ENCODE measurements at regions not wholly inside any gene's neighbourhood (a gene's known extent, or its start where the extent isn't known, plus 50 kb on each side); places are given as distances from the start of the nearest gene placed in this dataset.
"Not testable (repeated sequence)": the region's sequence is repeated elsewhere in the genome, so short reads cannot be mapped to it uniquely, and the experiment has no call there.

- Histone ChIP-seq H2AFZ (ENCODE audit: low read length) (no peak overlapping the region), H3K9ac (ENCODE audit: low read length) (no peak overlapping the region), H3K27me3 (ENCODE audit: low read length) (no peaks in the 10 kb centered on the region), H4K20me1 (ENCODE audit: insufficient read depth, low read depth, low read length) (no peaks in the 10 kb centered on the region), H3K9me3 (ENCODE audit: low read length) (peaks cover 20% of the 10 kb centered on the region), H3K36me3 (ENCODE audit: insufficient read depth, low read length) (no peaks in the 10 kb centered on the region), H3K9me2 (replicated peaks; ENCODE audit: insufficient read depth, low read length) (no peaks in the 10 kb centered on the region), H3K79me2 (ENCODE audit: low read length) (no peaks in the 10 kb centered on the region), H3K27ac (ENCODE audit: low read length) (no peak overlapping the region), H3K4me1 (ENCODE audit: low read length) (no peaks in the 10 kb centered on the region), H3K4me2 (ENCODE audit: low read depth, low read length, poor library complexity, severe bottlenecking) (no peak overlapping the region), H3K4me3 (ENCODE audit: low read length) (no peak overlapping the region)
- no peak for DNase-seq
These were observed 143.5 kb downstream of the SPATA31D1 start for GRCh38 chr9:82132024-82132423.

- Histone ChIP-seq H3K4me3 (ENCODE audit: low read length) (no peak overlapping the region), H3K79me2 (ENCODE audit: low read length) (no peaks in the 10 kb centered on the region), H3K9me2 (replicated peaks; ENCODE audit: insufficient read depth, low read length) (no peaks in the 10 kb centered on the region), H3K27me3 (ENCODE audit: low read length) (no peaks in the 10 kb centered on the region), H3K9ac (ENCODE audit: low read length) (no peak overlapping the region), H2AFZ (ENCODE audit: low read length) (no peak overlapping the region), H3K4me2 (ENCODE audit: low read depth, low read length, poor library complexity, severe bottlenecking) (no peak overlapping the region), H4K20me1 (ENCODE audit: insufficient read depth, low read depth, low read length) (no peaks in the 10 kb centered on the region), H3K4me1 (ENCODE audit: low read length) (no peaks in the 10 kb centered on the region), H3K27ac (ENCODE audit: low read length) (no peak overlapping the region), H3K36me3 (ENCODE audit: insufficient read depth, low read length) (no peaks in the 10 kb centered on the region), H3K9me3 (ENCODE audit: low read length) (peaks cover 17% of the 10 kb centered on the region)
- DNase-seq: no peak
These were observed 145.4 kb downstream of the SPATA31D1 start for GRCh38 chr9:82134010-82134409.

- DNase-seq: no peak
- no peak overlapping the region for H3K4me2 ChIP-seq (ENCODE audit: low read depth, low read length, poor library complexity, severe bottlenecking)
- H3K27me3 ChIP-seq (ENCODE audit: low read length): no peaks in the 10 kb centered on the region
- no peak overlapping the region for H3K27ac ChIP-seq (ENCODE audit: low read length)
- H3K36me3 ChIP-seq (ENCODE audit: insufficient read depth, low read length): no peaks in the 10 kb centered on the region
- H3K9me2 ChIP-seq (replicated peaks; ENCODE audit: insufficient read depth, low read length): no peaks in the 10 kb centered on the region
- no peak overlapping the region for H3K4me3 ChIP-seq (ENCODE audit: low read length)
- H3K9ac ChIP-seq (ENCODE audit: low read length): no peak overlapping the region
- H3K9me3 ChIP-seq (ENCODE audit: low read length): peaks cover 19% of the 10 kb centered on the region
- no peaks in the 10 kb centered on the region for H3K79me2 ChIP-seq (ENCODE audit: low read length)
- H3K4me1 ChIP-seq (ENCODE audit: low read length): no peaks in the 10 kb centered on the region
- H4K20me1 ChIP-seq (ENCODE audit: insufficient read depth, low read depth, low read length): no peaks in the 10 kb centered on the region
- H2AFZ ChIP-seq (ENCODE audit: low read length): no peak overlapping the region
These were observed 146.5 kb downstream of the SPATA31D1 start for GRCh38 chr9:82135106-82135505.

- H3K9ac ChIP-seq (ENCODE audit: low read length); H3K4me3 ChIP-seq (ENCODE audit: low read length); H4K20me1 ChIP-seq (ENCODE audit: insufficient read depth, low read depth, low read length): not testable (repeated sequence)
These were observed 149.5 kb downstream of the SPATA31D1 start for GRCh38 chr9:82138081-82138480.

GRCh38 chr9:82140471-82140870 is 151.9 kb downstream of the SPATA31D1 start:
- H3K27me3 ChIP-seq (ENCODE audit: low read length): no peaks in the 10 kb centered on the region
- no peaks in the 10 kb centered on the region for H3K9me2 ChIP-seq (replicated peaks; ENCODE audit: insufficient read depth, low read length)
- no peak overlapping the region for H2AFZ ChIP-seq (ENCODE audit: low read length)
- no peaks in the 10 kb centered on the region for H3K36me3 ChIP-seq (ENCODE audit: insufficient read depth, low read length)
- no peaks in the 10 kb centered on the region for H3K79me2 ChIP-seq (ENCODE audit: low read length)
- DNase-seq: no peak
- no peak overlapping the region for H3K4me3 ChIP-seq (ENCODE audit: low read length)
- H3K4me1 ChIP-seq (ENCODE audit: low read length): no peaks in the 10 kb centered on the region
- H3K4me2 ChIP-seq (ENCODE audit: low read depth, low read length, poor library complexity, severe bottlenecking): no peak overlapping the region
- peaks cover 27% of the 10 kb centered on the region for H3K9me3 ChIP-seq (ENCODE audit: low read length)
- H4K20me1 ChIP-seq (ENCODE audit: insufficient read depth, low read depth, low read length): no peaks in the 10 kb centered on the region
- no peak overlapping the region for H3K9ac ChIP-seq (ENCODE audit: low read length)
- no peak overlapping the region for H3K27ac ChIP-seq (ENCODE audit: low read length)

More at GRCh38 chr9:82138081-82138480, 149.5 kb downstream of the SPATA31D1 start:
- H3K4me2 ChIP-seq (ENCODE audit: low read depth, low read length, poor library complexity, severe bottlenecking); H3K36me3 ChIP-seq (ENCODE audit: insufficient read depth, low read length); H3K27me3 ChIP-seq (ENCODE audit: low read length); H3K27ac ChIP-seq (ENCODE audit: low read length); H3K9me2 ChIP-seq (replicated peaks; ENCODE audit: insufficient read depth, low read length); DNase-seq; H3K4me1 ChIP-seq (ENCODE audit: low read length); H2AFZ ChIP-seq (ENCODE audit: low read length); H3K79me2 ChIP-seq (ENCODE audit: low read length): not testable (repeated sequence)
- H3K9me3 ChIP-seq (ENCODE audit: low read length): peaks cover 22% of the 10 kb centered on the region

GRCh38 chr9:82144803-82145202 is 156.2 kb downstream of the SPATA31D1 start:
- H3K9me3 ChIP-seq (ENCODE audit: low read length): peaks cover 36% of the 10 kb centered on the region
- no peak overlapping the region for H3K9ac ChIP-seq (ENCODE audit: low read length)
- DNase-seq: no peak
- H3K4me2 ChIP-seq (ENCODE audit: low read depth, low read length, poor library complexity, severe bottlenecking): no peak overlapping the region
- H3K27ac ChIP-seq (ENCODE audit: low read length): no peak overlapping the region
- no peaks in the 10 kb centered on the region for H3K9me2 ChIP-seq (replicated peaks; ENCODE audit: insufficient read depth, low read length)
- H3K4me1 ChIP-seq (ENCODE audit: low read length): no peaks in the 10 kb centered on the region
- no peak overlapping the region for H3K4me3 ChIP-seq (ENCODE audit: low read length)
- H3K79me2 ChIP-seq (ENCODE audit: low read length): no peaks in the 10 kb centered on the region
- H3K36me3 ChIP-seq (ENCODE audit: insufficient read depth, low read length): no peaks in the 10 kb centered on the region
- H4K20me1 ChIP-seq (ENCODE audit: insufficient read depth, low read depth, low read length): no peaks in the 10 kb centered on the region
- no peak overlapping the region for H2AFZ ChIP-seq (ENCODE audit: low read length)
- H3K27me3 ChIP-seq (ENCODE audit: low read length): no peaks in the 10 kb centered on the region

- Histone ChIP-seq H3K79me2 (ENCODE audit: low read length) (no peaks in the 10 kb centered on the region), H3K4me1 (ENCODE audit: low read length) (no peaks in the 10 kb centered on the region), H3K9me2 (replicated peaks; ENCODE audit: insufficient read depth, low read length) (no peaks in the 10 kb centered on the region), H3K27me3 (ENCODE audit: low read length) (no peaks in the 10 kb centered on the region), H3K27ac (ENCODE audit: low read length) (no peak overlapping the region), H3K4me3 (ENCODE audit: low read length) (no peak overlapping the region), H4K20me1 (ENCODE audit: insufficient read depth, low read depth, low read length) (no peaks in the 10 kb centered on the region), H3K36me3 (ENCODE audit: insufficient read depth, low read length) (no peaks in the 10 kb centered on the region), H3K9ac (ENCODE audit: low read length) (no peak overlapping the region), H2AFZ (ENCODE audit: low read length) (no peak overlapping the region), H3K9me3 (ENCODE audit: low read length) (peaks cover 42% of the 10 kb centered on the region), H3K4me2 (ENCODE audit: low read depth, low read length, poor library complexity, severe bottlenecking) (no peak overlapping the region)
- no peak for DNase-seq
These were observed 158.1 kb downstream of the SPATA31D1 start for GRCh38 chr9:82146677-82147076.

- Histone ChIP-seq H3K9me3 (ENCODE audit: low read length) (peaks cover 38% of the 10 kb centered on the region), H3K9me2 (replicated peaks; ENCODE audit: insufficient read depth, low read length) (no peaks in the 10 kb centered on the region), H2AFZ (ENCODE audit: low read length) (no peak overlapping the region), H3K4me1 (ENCODE audit: low read length) (no peaks in the 10 kb centered on the region), H3K4me2 (ENCODE audit: low read depth, low read length, poor library complexity, severe bottlenecking) (no peak overlapping the region), H3K79me2 (ENCODE audit: low read length) (no peaks in the 10 kb centered on the region), H3K36me3 (ENCODE audit: insufficient read depth, low read length) (no peaks in the 10 kb centered on the region), H4K20me1 (ENCODE audit: insufficient read depth, low read depth, low read length) (no peaks in the 10 kb centered on the region), H3K9ac (ENCODE audit: low read length) (no peak overlapping the region), H3K4me3 (ENCODE audit: low read length) (no peak overlapping the region), H3K27ac (ENCODE audit: low read length) (no peak overlapping the region), H3K27me3 (ENCODE audit: low read length) (no peaks in the 10 kb centered on the region)
- DNase-seq: no peak
These were observed 159.3 kb downstream of the SPATA31D1 start for GRCh38 chr9:82147798-82148425.

GRCh38 chr9:82148426-82148810 is 159.8 kb downstream of the SPATA31D1 start:
- Histone ChIP-seq H3K4me3 (ENCODE audit: low read length) (no peak overlapping the region), H3K9ac (ENCODE audit: low read length) (no peak overlapping the region), H3K27ac (ENCODE audit: low read length) (no peak overlapping the region), H3K4me1 (ENCODE audit: low read length) (no peaks in the 10 kb centered on the region), H3K36me3 (ENCODE audit: insufficient read depth, low read length) (no peaks in the 10 kb centered on the region), H3K9me3 (ENCODE audit: low read length) (peaks cover 37% of the 10 kb centered on the region), H2AFZ (ENCODE audit: low read length) (no peak overlapping the region), H4K20me1 (ENCODE audit: insufficient read depth, low read depth, low read length) (no peaks in the 10 kb centered on the region), H3K9me2 (replicated peaks; ENCODE audit: insufficient read depth, low read length) (no peaks in the 10 kb centered on the region), H3K4me2 (ENCODE audit: low read depth, low read length, poor library complexity, severe bottlenecking) (no peak overlapping the region), H3K79me2 (ENCODE audit: low read length) (no peaks in the 10 kb centered on the region), H3K27me3 (ENCODE audit: low read length) (no peaks in the 10 kb centered on the region)
- no peak for DNase-seq

All from Karpas-422 (cell line).